Rectal smooth muscle tissue (tissue), 1 donor: ENCODE measurements at regions not wholly inside any gene's neighbourhood (a gene's known extent, or its start where the extent isn't known, plus 50 kb on each side); places are given as distances from the start of the nearest gene placed in this dataset.

Experiments used
- H3K27ac ChIP-seq: one replicate; pipeline ENCODE4 v1.7.0; 2013; ENCODE audit warnings: low read depth, low read length, inconsistent platforms
- H3K27me3 ChIP-seq: one replicate; pipeline ENCODE4 v1.7.0; 2013; ENCODE audit warnings: low read length; ENCODE audit not compliant: control insufficient read depth, insufficient read depth
- H3K36me3 ChIP-seq: one replicate; pipeline ENCODE4 v1.7.0; 2013; ENCODE audit warnings: low read length; ENCODE audit not compliant: control insufficient read depth, insufficient read depth
- H3K4me1 ChIP-seq: one replicate; pipeline ENCODE4 v1.7.0; 2013; ENCODE audit warnings: low read length; ENCODE audit not compliant: control insufficient read depth, insufficient read depth
- H3K4me3 ChIP-seq: one replicate; pipeline ENCODE4 v1.7.0; 2013; ENCODE audit warnings: low read length
- H3K9ac ChIP-seq: one replicate; pipeline ENCODE4 v1.7.0; 2013; ENCODE audit warnings: low read length

- Histone ChIP-seq H3K4me3 (no peak overlapping the region), H3K4me1 (no peaks in the 10 kb centered on the region), H3K9ac (no peak overlapping the region), H3K36me3 (no peaks in the 10 kb centered on the region), H3K27ac (no peak overlapping the region), H3K27me3 (no peaks in the 10 kb centered on the region)
Measured at GRCh38 chr3:16024548-16024947, 149.9 kb upstream of the GALNT15 start.

DNA sequence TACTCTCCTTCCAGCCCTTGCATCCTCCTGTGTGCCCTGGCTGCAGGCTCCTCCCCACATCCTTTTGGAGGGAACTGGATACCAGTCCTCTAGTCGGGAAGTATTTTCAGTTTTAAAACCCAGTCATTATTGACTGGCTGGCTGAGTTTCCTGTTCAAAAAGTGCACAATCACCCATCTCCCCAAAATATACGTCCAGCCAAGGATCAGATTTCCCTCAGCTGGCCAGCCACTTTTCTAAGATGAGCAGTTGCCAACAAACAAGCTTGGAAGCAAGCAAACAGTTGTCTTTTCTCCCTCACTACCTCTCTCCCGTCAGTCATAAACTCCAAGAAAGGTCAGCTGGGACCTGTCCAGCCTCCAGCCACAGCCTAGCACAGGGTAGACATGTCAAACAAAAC lies 147.7 kb upstream of the GALNT15 start:
- H3K27ac ChIP-seq: no peak overlapping the region
- no peak overlapping the region for H3K9ac ChIP-seq
- H3K4me1 ChIP-seq: no peaks in the 10 kb centered on the region

GRCh38 chr3:16028604-16029003 lies 145.9 kb upstream of the GALNT15 start:
- no peak overlapping the region for H3K27ac ChIP-seq
- no peaks in the 10 kb centered on the region for H3K27me3 ChIP-seq
- no peaks in the 10 kb centered on the region for H3K4me1 ChIP-seq
- no peak overlapping the region for H3K9ac ChIP-seq
- H3K36me3 ChIP-seq: no peaks in the 10 kb centered on the region
- H3K4me3 ChIP-seq: no peak overlapping the region

More for the DNA sequence above, 147.7 kb upstream of the GALNT15 start:
- Histone ChIP-seq H3K4me3 (no peak overlapping the region), H3K27me3 (no peaks in the 10 kb centered on the region), H3K36me3 (no peaks in the 10 kb centered on the region)

DNA sequence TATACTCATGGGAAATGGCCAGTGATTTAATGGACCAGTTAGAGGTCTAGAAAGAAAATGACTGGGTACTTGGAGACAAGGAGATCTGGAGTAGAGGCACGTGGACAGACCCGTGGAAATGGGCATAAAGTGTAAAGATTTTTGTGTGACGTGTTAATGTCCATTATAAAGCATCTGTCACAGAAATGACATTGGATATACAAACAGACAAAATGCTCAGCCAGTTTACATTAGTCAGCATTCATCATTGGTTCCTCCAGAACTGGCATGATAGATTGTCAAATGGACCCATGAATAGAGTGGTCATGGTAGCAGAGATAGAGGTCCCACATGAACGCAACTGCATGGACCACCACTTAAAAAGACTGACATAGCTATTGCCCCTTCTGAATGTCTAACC lies 144.1 kb upstream of the GALNT15 start:
- H3K4me1 ChIP-seq: no peaks in the 10 kb centered on the region
- no peak overlapping the region for H3K4me3 ChIP-seq
- no peak overlapping the region for H3K27ac ChIP-seq
- no peaks in the 10 kb centered on the region for H3K36me3 ChIP-seq
- no peaks in the 10 kb centered on the region for H3K27me3 ChIP-seq
- no peak overlapping the region for H3K9ac ChIP-seq

DNA sequence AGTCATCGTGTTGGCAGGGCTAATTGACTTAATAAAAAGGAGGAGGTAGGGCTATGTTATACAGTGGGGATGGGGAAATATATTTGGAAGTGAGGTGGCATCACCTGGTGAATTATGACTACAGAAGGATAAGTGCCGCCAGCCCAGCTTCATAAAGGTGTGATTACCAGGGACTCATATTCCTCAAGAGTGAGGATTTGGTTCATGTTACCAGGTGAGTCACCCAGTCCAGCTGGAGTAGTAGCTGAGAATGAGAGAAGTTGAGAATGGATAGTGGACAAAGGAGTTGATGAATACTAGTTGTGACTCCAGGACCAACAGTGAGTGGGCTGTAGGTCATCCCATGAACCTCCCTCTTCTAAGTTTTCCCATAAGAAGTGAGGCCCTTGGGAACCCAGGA lies 143.0 kb upstream of the GALNT15 start:
- Histone ChIP-seq H3K4me3 (no peak overlapping the region), H3K36me3 (no peaks in the 10 kb centered on the region), H3K4me1 (no peaks in the 10 kb centered on the region), H3K27ac (no peak overlapping the region), H3K9ac (no peak overlapping the region), H3K27me3 (no peaks in the 10 kb centered on the region)

GRCh38 chr3:16033889-16034687 lies 140.4 kb upstream of the GALNT15 start:
- Histone ChIP-seq H3K36me3 (no peaks in the 10 kb centered on the region), H3K27me3 (no peaks in the 10 kb centered on the region), H3K27ac (no peak overlapping the region), H3K4me3 (no peak overlapping the region), H3K4me1 (no peaks in the 10 kb centered on the region), H3K9ac (no peak overlapping the region)

DNA sequence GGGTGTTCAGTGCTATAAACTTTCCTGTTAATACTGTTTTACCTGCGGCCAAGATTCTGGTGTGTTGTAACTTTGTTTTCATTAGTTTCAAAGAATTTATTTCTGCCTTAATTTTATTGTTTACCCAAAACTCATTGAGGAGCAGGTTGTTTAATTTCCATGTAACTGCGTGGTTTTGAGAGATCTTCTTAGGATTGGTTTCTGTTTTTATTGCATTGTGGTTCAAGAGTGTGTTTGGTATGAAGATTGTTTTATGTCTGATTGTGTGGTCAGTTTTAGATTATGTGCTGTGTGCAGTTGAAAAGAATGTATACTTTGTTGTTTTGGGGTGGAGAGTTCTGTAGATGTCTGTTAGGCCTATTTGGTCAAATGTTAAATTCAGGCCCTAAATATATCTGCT lies 133.5 kb upstream of the GALNT15 start:
- H3K4me3 ChIP-seq: no peak overlapping the region
- H3K27me3 ChIP-seq: no peaks in the 10 kb centered on the region
- no peak overlapping the region for H3K27ac ChIP-seq
- no peaks in the 10 kb centered on the region for H3K36me3 ChIP-seq
- no peak overlapping the region for H3K9ac ChIP-seq
- no peaks in the 10 kb centered on the region for H3K4me1 ChIP-seq

- Histone ChIP-seq H3K27me3 (no peaks in the 10 kb centered on the region), H3K4me1 (no peaks in the 10 kb centered on the region), H3K27ac (no peak overlapping the region), H3K4me3 (peak overlapping the region; percentile 24), H3K9ac (no peak overlapping the region), H3K36me3 (no peaks in the 10 kb centered on the region)
Measured at GRCh38 chr3:16048435-16049318, 125.8 kb upstream of the GALNT15 start.

GRCh38 chr3:16050641-16051467 lies 123.6 kb upstream of the GALNT15 start:
- H3K36me3 ChIP-seq: no peaks in the 10 kb centered on the region
- H3K27me3 ChIP-seq: no peaks in the 10 kb centered on the region
- H3K9ac ChIP-seq: no peak overlapping the region
- no peaks in the 10 kb centered on the region for H3K4me1 ChIP-seq
- no peak overlapping the region for H3K27ac ChIP-seq
- H3K4me3 ChIP-seq: no peak overlapping the region

DNA sequence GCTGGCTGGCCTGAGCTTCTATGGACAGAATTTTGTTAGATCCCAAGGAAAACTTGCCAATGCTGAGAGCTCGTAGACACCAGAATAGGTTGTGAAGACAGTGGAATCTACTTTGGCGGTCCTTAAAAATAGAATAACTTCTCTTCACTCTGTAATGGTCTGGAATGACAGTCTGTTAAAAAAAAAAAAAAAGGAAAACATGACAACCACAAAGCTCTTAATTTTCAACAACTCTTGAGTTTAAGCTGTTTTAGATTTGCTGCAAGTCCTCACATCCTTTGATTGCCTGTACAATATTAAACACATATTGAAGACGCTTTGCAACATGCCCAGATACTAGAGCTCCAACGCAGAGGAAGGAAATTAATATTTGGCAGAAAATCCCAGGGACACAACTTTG lies 122.8 kb upstream of the GALNT15 start:
- H3K27ac ChIP-seq: no peak overlapping the region

DNA sequence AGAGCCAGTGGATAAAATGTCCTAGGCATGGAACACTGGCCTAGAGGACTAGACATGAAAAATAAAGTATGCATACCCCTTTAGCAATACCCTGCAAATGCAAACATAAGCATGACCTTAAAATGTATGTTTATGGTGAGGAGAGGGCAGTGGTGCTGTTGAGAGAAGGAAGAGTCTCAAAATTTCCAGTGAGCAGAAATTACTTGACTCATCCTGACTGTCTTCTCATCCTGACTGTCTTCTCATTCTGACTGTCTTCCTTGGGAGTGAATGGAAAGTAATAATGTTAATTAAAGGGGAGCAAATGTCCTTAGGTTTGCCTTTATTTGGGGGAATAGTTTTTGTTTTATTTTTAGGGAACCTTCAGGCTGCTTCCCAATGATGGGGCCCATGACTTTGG lies 121.5 kb upstream of the GALNT15 start:
- no peaks in the 10 kb centered on the region for H3K4me1 ChIP-seq
- H3K36me3 ChIP-seq: no peaks in the 10 kb centered on the region
- H3K4me3 ChIP-seq: no peak overlapping the region
- no peaks in the 10 kb centered on the region for H3K27me3 ChIP-seq
- H3K27ac ChIP-seq: no peak overlapping the region
- H3K9ac ChIP-seq: no peak overlapping the region

More for the DNA sequence above, 122.8 kb upstream of the GALNT15 start:
- no peak overlapping the region for H3K9ac ChIP-seq
- no peaks in the 10 kb centered on the region for H3K4me1 ChIP-seq
- no peak overlapping the region for H3K4me3 ChIP-seq
- H3K36me3 ChIP-seq: no peaks in the 10 kb centered on the region
- no peaks in the 10 kb centered on the region for H3K27me3 ChIP-seq

GRCh38 chr3:16053794-16054193 lies 120.7 kb upstream of the GALNT15 start:
- Histone ChIP-seq H3K36me3 (no peaks in the 10 kb centered on the region), H3K4me3 (no peak overlapping the region), H3K4me1 (no peaks in the 10 kb centered on the region), H3K27ac (no peak overlapping the region), H3K9ac (no peak overlapping the region), H3K27me3 (no peaks in the 10 kb centered on the region)
